WTC11 (cell line): ENCODE measurements at regions not wholly inside any gene's neighbourhood (a gene's known extent, or its start where the extent isn't known, plus 50 kb on each side); places are given as distances from the start of the nearest gene placed in this dataset.

Source experiments
- NFYB ChIP-seq: sonication (generic); formaldehyde crosslinking; conservative IDR thresholded peaks from 2 replicates; pipeline ENCODE4 v1.8.0; 2022; ENCODE audit warnings: low read depth, missing genetic modification reagents
- TF ChIP-seq, protein P1 (sequence below): fragments of 200-600 bp; IDR thresholded peaks from 2 replicates; pipeline ENCODE4 v1.8.0; 2022; ENCODE audit warnings: antibody characterized with exemption

DNA sequence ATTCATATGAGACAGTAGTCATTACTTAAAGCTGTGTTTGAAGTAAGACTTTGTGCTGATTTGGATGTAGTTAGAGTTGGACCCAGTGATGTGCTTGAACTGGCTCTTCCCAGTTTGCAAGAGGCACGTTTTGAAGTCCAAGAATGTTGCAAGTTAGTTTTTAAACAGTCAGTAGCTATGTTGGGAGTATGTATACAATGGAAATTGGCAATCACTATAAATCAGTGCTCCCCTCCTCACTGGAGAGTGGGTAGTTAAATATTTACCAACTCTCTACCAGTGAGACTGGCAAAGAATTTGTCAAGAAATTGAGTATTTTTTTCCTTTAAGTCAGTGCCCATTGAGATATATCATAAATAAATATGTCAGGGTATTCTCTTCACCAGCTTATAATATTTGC, 191.9 kb upstream of the SPRY1 start:
- TF ChIP-seq NFYB (CRISPR knock-in tag) = no peak
- TF ChIP-seq, protein P1, sequence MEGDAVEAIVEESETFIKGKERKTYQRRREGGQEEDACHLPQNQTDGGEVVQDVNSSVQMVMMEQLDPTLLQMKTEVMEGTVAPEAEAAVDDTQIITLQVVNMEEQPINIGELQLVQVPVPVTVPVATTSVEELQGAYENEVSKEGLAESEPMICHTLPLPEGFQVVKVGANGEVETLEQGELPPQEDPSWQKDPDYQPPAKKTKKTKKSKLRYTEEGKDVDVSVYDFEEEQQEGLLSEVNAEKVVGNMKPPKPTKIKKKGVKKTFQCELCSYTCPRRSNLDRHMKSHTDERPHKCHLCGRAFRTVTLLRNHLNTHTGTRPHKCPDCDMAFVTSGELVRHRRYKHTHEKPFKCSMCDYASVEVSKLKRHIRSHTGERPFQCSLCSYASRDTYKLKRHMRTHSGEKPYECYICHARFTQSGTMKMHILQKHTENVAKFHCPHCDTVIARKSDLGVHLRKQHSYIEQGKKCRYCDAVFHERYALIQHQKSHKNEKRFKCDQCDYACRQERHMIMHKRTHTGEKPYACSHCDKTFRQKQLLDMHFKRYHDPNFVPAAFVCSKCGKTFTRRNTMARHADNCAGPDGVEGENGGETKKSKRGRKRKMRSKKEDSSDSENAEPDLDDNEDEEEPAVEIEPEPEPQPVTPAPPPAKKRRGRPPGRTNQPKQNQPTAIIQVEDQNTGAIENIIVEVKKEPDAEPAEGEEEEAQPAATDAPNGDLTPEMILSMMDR = no peak
